ENCODE measurements at regions not wholly inside any gene's neighbourhood (a gene's known extent, or its start where the extent isn't known, plus 50 kb on each side); places are given as distances from the start of the nearest gene placed in this dataset.

GRCh38 chr6:163814494-163815364, 400.2 kb downstream of the QKI start:
- FAIRE-seq (no peak), DNase-seq (ENCODE audit: low read depth, low spot score) (no peak)
- no peaks in the 10 kb centered on the region for H3K4me1 ChIP-seq (ENCODE audit: control insufficient read depth, extremely low read depth, insufficient read depth, low read length)
- no peak overlapping the region for H2AFZ ChIP-seq (ENCODE audit: control insufficient read depth, low read length)
- no peak overlapping the region for H3K27ac ChIP-seq (ENCODE audit: control insufficient read depth, insufficient read depth, low read length)
- H4K20me1 ChIP-seq (ENCODE audit: control insufficient read depth, extremely low read depth, insufficient read depth, low read length): no peaks in the 10 kb centered on the region
- H3K79me2 ChIP-seq (ENCODE audit: control insufficient read depth, insufficient read depth, low read length): no peaks in the 10 kb centered on the region
- H3K27me3 ChIP-seq (ENCODE audit: control insufficient read depth, extremely low read depth, insufficient read depth, low read length): no peaks in the 10 kb centered on the region
- TF ChIP-seq CTCF (optimal IDR thresholded peaks at IDR 0.05 in 1 of 3, IDR thresholded peaks at IDR 0.05 in 1 of 3, conservative IDR thresholded peaks at IDR 0.05 in 1 of 3; ENCODE audit: extremely low read depth in 1 of 3, insufficient read depth in 2 of 3, low read length in 3 of 3) (no peak), EZH2 (IDR thresholded peaks at IDR 0.05; ENCODE audit: low read length) (no peak)
- dilution Hi-C loops (cut with MboI; ENCODE audit: extremely low pct_ligation_motif_present, low sequenced_read_pairs): no loop called here
- no peak overlapping the region for H3K9ac ChIP-seq (ENCODE audit: control insufficient read depth, extremely low read depth, insufficient read depth, low read length)
- H3K36me3 ChIP-seq (ENCODE audit: control insufficient read depth in 2 of 2, extremely low read depth in 1 of 2, insufficient read depth in 2 of 2, low read length in 2 of 2): no peaks in the 10 kb centered on the region
- H3K9me3 ChIP-seq (ENCODE audit: control insufficient read depth, low read depth, low read length): no peaks in the 10 kb centered on the region
- no peak overlapping the region for H3K4me3 ChIP-seq (ENCODE audit: control insufficient read depth in 2 of 3, extremely low read depth in 1 of 3, insufficient read depth in 2 of 3, low read depth in 1 of 3, low read length in 3 of 3)
- no peak overlapping the region for H3K4me2 ChIP-seq (ENCODE audit: control insufficient read depth, extremely low read depth, insufficient read depth, low read depth, low read length)
- no peaks in the 10 kb centered on the region for H3K9me1 ChIP-seq (ENCODE audit: control insufficient read depth, extremely low read depth, insufficient read depth, low read length)

- Histone ChIP-seq H3K27ac (ENCODE audit: control insufficient read depth, insufficient read depth, low read length) (no peak overlapping the region), H3K9ac (ENCODE audit: control insufficient read depth, extremely low read depth, insufficient read depth, low read length) (no peak overlapping the region)
Measured at GRCh38 chr6:163813979-163814493, 399.5 kb downstream of the QKI start.

More at GRCh38 chr6:163813979-163814493, 399.5 kb downstream of the QKI start:
- no peaks in the 10 kb centered on the region for H3K36me3 ChIP-seq (ENCODE audit: control insufficient read depth in 2 of 2, extremely low read depth in 1 of 2, insufficient read depth in 2 of 2, low read length in 2 of 2)
- dilution Hi-C loops (cut with MboI; ENCODE audit: extremely low pct_ligation_motif_present, low sequenced_read_pairs): no loop called here
- no peak overlapping the region for H3K4me3 ChIP-seq (ENCODE audit: control insufficient read depth in 2 of 3, extremely low read depth in 1 of 3, insufficient read depth in 2 of 3, low read depth in 1 of 3, low read length in 3 of 3)
- H3K9me1 ChIP-seq (ENCODE audit: control insufficient read depth, extremely low read depth, insufficient read depth, low read length): no peaks in the 10 kb centered on the region
- H3K27me3 ChIP-seq (ENCODE audit: control insufficient read depth, extremely low read depth, insufficient read depth, low read length): no peaks in the 10 kb centered on the region
- no peak for DNase-seq (ENCODE audit: low read depth, low spot score)
- no peaks in the 10 kb centered on the region for H4K20me1 ChIP-seq (ENCODE audit: control insufficient read depth, extremely low read depth, insufficient read depth, low read length)
- no peaks in the 10 kb centered on the region for H3K79me2 ChIP-seq (ENCODE audit: control insufficient read depth, insufficient read depth, low read length)
- FAIRE-seq: no peak
- TF ChIP-seq CTCF (optimal IDR thresholded peaks at IDR 0.05 in 1 of 3, IDR thresholded peaks at IDR 0.05 in 1 of 3, conservative IDR thresholded peaks at IDR 0.05 in 1 of 3; ENCODE audit: extremely low read depth in 1 of 3, insufficient read depth in 2 of 3, low read length in 3 of 3) (no peak), EZH2 (IDR thresholded peaks at IDR 0.05; ENCODE audit: low read length) (no peak)
- no peaks in the 10 kb centered on the region for H3K9me3 ChIP-seq (ENCODE audit: control insufficient read depth, low read depth, low read length)
- no peak overlapping the region for H2AFZ ChIP-seq (ENCODE audit: control insufficient read depth, low read length)
- H3K4me2 ChIP-seq (ENCODE audit: control insufficient read depth, extremely low read depth, insufficient read depth, low read depth, low read length): no peak overlapping the region
- no peaks in the 10 kb centered on the region for H3K4me1 ChIP-seq (ENCODE audit: control insufficient read depth, extremely low read depth, insufficient read depth, low read length)

All from keratinocyte (primary cell).